ENCODE measurements at regions not wholly inside any gene's neighbourhood (a gene's known extent, or its start where the extent isn't known, plus 50 kb on each side); places are given as distances from the start of the nearest gene placed in this dataset.

DNA sequence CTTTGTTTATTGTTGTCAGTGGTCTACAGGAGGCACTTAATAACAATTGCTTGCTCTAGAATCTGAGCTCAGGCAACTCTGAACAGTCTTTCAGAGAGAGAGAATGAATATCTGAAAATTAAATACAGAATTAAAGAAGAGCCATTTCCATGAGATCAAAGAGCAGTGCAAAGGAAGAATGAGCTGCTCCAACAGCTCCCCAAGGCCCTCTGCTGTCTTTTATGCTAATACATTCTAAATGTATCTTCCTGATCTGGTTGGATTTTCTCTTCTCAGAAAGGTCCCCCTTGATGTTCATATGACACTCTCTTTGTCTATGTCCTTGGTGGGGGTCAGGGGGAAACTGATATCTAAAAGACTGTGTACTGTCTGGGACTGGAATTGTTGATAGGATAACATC is 1029.6 kb downstream of the PCDH9 start:
- H3K4me3 Mint-ChIP-seq (ENCODE audit: unreplicated experiment) = no peak overlapping the region
- no peaks in the 10 kb centered on the region for H3K36me3 Mint-ChIP-seq (ENCODE audit: low read depth)
- H3K9me3 Mint-ChIP-seq (ENCODE audit: low read depth) = peaks cover 22% of the 10 kb centered on the region
- H3K27ac Mint-ChIP-seq (ENCODE audit: unreplicated experiment) = no peak overlapping the region
- no peak for DNase-seq (ENCODE audit: low spot score)
- TF ChIP-seq, protein P1, sequence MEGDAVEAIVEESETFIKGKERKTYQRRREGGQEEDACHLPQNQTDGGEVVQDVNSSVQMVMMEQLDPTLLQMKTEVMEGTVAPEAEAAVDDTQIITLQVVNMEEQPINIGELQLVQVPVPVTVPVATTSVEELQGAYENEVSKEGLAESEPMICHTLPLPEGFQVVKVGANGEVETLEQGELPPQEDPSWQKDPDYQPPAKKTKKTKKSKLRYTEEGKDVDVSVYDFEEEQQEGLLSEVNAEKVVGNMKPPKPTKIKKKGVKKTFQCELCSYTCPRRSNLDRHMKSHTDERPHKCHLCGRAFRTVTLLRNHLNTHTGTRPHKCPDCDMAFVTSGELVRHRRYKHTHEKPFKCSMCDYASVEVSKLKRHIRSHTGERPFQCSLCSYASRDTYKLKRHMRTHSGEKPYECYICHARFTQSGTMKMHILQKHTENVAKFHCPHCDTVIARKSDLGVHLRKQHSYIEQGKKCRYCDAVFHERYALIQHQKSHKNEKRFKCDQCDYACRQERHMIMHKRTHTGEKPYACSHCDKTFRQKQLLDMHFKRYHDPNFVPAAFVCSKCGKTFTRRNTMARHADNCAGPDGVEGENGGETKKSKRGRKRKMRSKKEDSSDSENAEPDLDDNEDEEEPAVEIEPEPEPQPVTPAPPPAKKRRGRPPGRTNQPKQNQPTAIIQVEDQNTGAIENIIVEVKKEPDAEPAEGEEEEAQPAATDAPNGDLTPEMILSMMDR (IDR thresholded peaks at IDR 0.05) = peak; percentile 39
- H3K27me3 Mint-ChIP-seq (ENCODE audit: low read depth) = no peaks in the 10 kb centered on the region
- no peaks in the 10 kb centered on the region for H3K4me1 Mint-ChIP-seq (ENCODE audit: low read depth)

DNA sequence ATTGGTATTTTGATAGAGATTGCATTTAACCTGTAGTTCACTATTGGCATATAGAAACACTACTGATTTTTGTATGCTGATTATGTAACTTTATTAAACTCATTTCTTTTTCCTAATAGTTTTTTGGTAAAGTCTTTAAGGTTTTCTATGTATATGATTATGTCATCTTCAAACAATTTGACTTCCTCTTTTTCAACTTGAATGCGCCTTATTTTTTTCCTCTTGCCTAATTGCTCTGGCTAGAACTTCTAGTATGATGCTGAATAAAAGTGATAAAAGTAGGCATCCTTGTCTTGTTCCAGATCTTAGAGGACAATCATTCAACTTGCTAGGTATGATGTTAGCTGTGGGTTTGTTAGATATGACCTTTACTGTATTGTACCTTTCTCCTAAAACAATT is 1034.9 kb downstream of the PCDH9 start:
- DNase-seq (ENCODE audit: low spot score) = no peak
- no peak overlapping the region for H3K27ac Mint-ChIP-seq (ENCODE audit: unreplicated experiment)
- peaks cover 26% of the 10 kb centered on the region for H3K9me3 Mint-ChIP-seq (ENCODE audit: low read depth)
- H3K4me1 Mint-ChIP-seq (ENCODE audit: low read depth) = no peaks in the 10 kb centered on the region
- H3K27me3 Mint-ChIP-seq (ENCODE audit: low read depth) = no peaks in the 10 kb centered on the region
- H3K36me3 Mint-ChIP-seq (ENCODE audit: low read depth) = no peaks in the 10 kb centered on the region
- TF ChIP-seq, protein P1 (IDR thresholded peaks at IDR 0.05) = no peak
- no peak overlapping the region for H3K4me3 Mint-ChIP-seq (ENCODE audit: unreplicated experiment)

DNA sequence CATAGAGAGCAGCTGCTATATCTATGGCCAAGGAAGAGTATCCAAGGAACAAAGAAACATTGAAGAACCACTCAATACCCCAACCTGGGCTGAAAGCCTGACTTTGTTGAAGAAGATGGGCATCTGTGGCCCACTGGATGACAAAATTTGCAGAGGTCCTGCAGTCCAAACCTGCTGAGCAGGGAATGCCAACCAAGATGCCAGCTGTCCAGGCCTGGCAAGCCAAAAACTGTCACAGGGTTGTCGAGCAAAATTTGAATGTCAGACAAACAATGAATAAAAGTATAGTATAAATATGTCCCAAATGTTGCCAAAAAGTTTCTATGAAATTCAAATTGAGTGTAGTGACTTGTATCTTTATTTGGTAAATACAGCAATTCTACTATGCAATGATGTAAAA is 1040.2 kb downstream of the PCDH9 start:
- Mint-ChIP-seq H3K4me3 (ENCODE audit: unreplicated experiment) (no peak overlapping the region), H3K9me3 (ENCODE audit: low read depth) (peaks cover 7% of the 10 kb centered on the region), H3K27ac (ENCODE audit: unreplicated experiment) (no peak overlapping the region), H3K4me1 (ENCODE audit: low read depth) (no peaks in the 10 kb centered on the region), H3K36me3 (ENCODE audit: low read depth) (no peaks in the 10 kb centered on the region), H3K27me3 (ENCODE audit: low read depth) (no peaks in the 10 kb centered on the region)
- TF ChIP-seq, protein P1 (IDR thresholded peaks at IDR 0.05) = no peak
- DNase-seq (ENCODE audit: low spot score) = no peak

DNA sequence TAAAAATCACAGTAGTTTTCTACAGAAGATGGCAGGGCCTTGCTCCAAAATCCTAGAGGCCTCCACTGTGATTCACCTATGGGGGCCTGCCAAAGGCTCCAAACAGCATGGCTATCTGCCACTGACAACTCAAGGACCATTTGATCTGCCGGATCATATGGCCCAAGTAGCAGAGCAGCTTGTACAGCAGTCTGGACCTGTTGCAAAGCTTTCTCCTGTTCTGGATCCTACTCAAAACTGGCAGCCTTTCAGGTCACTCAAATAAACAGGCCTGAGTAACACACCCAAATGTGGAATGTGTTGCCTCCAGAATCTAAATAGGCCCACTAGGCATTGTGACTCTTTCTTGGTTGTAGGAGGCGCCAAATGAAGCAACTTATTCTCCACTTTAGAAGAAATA is 1049.3 kb downstream of the PCDH9 start:
- DNase-seq (ENCODE audit: low spot score) = no peak
- Mint-ChIP-seq H3K4me3 (ENCODE audit: unreplicated experiment) (no peak overlapping the region), H3K27me3 (ENCODE audit: low read depth) (no peaks in the 10 kb centered on the region), H3K36me3 (ENCODE audit: low read depth) (no peaks in the 10 kb centered on the region), H3K27ac (ENCODE audit: unreplicated experiment) (no peak overlapping the region), H3K4me1 (ENCODE audit: low read depth) (no peaks in the 10 kb centered on the region), H3K9me3 (ENCODE audit: low read depth) (peaks cover 2% of the 10 kb centered on the region)
- TF ChIP-seq, protein P1 (IDR thresholded peaks at IDR 0.05) = no peak

DNA sequence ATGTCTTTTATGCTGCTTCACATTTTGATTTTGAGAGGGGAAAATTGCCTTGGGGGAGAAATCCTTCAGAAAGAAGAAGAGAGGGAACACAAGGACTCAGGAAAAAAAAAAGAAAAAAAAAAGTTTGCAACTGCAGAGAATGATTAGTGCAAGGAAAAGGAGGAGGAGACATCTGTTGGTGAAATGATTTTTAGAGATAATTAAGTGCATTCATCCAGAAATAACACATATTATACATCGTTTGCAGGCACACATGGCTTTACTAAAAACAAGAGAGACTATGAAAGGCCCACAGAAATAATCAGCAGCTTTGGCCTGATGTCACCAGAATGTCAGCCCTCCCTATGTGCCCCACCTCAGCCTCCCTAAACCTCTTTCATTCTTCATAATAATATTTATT is 1058.2 kb downstream of the PCDH9 start:
- H3K27me3 Mint-ChIP-seq (ENCODE audit: low read depth) = no peaks in the 10 kb centered on the region
- H3K4me1 Mint-ChIP-seq (ENCODE audit: low read depth) = no peaks in the 10 kb centered on the region
- no peaks in the 10 kb centered on the region for H3K36me3 Mint-ChIP-seq (ENCODE audit: low read depth)
- H3K4me3 Mint-ChIP-seq (ENCODE audit: unreplicated experiment) = no peak overlapping the region
- no peak overlapping the region for H3K27ac Mint-ChIP-seq (ENCODE audit: unreplicated experiment)
- H3K9me3 Mint-ChIP-seq (ENCODE audit: low read depth) = no peaks in the 10 kb centered on the region
- TF ChIP-seq, protein P1 (IDR thresholded peaks at IDR 0.05) = no peak
- no peak for DNase-seq (ENCODE audit: low spot score)
